IMR-90 (cell line): ENCODE measurements at regions not wholly inside any gene's neighbourhood (a gene's known extent, or its start where the extent isn't known, plus 50 kb on each side); places are given as distances from the start of the nearest gene placed in this dataset.

Experiments
- ATAC-seq: fragments of 200-7000 bp; cut with Tn5 transposase; 2 replicates; pipeline ENCODE4 v1.9.1; 2020; ENCODE audit warnings: low read depth, mild to moderate bottlenecking, moderate library complexity
- BruUV-seq: library from RNA; stranded (reverse); fragments of 400-500 nt; replicated peaks from 2 replicates; lab custom pipeline; 2021; lab: Mats Ljungman, UMichigan
- CTCF ChIA-PET: fragments of 300-600 bp; formaldehyde crosslinking; extraction: SDS; loops from one replicate; lab custom pipeline; 2021; ENCODE audit warnings: antibody characterized with exemption; lab: Yijun Ruan, JAX
- POLR2A ChIA-PET: fragments of 300-600 bp; sonication (Branson Sonifier 250); formaldehyde crosslinking; loops from one replicate; lab custom pipeline; 2022; ENCODE audit warnings: antibody characterized with exemption; ENCODE audit not compliant: unreplicated experiment; lab: Charles Lee
- DNase-seq: peaks from one replicate; pipeline ENCODE4 v3.0.0; 2013
- H2AFZ ChIP-seq: replicated peaks from 2 replicates; pipeline ENCODE3; 2013; ENCODE audit warnings: low read length, mild to moderate bottlenecking; ENCODE audit not compliant: poor library complexity
- H2AK5ac ChIP-seq: 2 replicates; pipeline ENCODE4 v1.6.1; 2013; ENCODE audit warnings: low read depth, low read length, inconsistent platforms
- H2AK9ac ChIP-seq: replicated peaks from 2 replicates; pipeline ENCODE3; 2013; ENCODE audit warnings: mild to moderate bottlenecking, low read depth, low read length, moderate library complexity; ENCODE audit not compliant: poor library complexity
- H2BK120ac ChIP-seq: 2 replicates; pipeline ENCODE4 v1.6.1; 2013; ENCODE audit warnings: low read depth, low read length, inconsistent platforms
- H2BK15ac ChIP-seq: 3 replicates; pipeline ENCODE4 v1.6.1; 2013; ENCODE audit warnings: low read depth, low read length, inconsistent platforms
- H2BK20ac ChIP-seq: 2 replicates; pipeline ENCODE4 v1.6.1; 2013; ENCODE audit warnings: low read depth, mild to moderate bottlenecking, inconsistent platforms, low read length, moderate library complexity
- H2BK5ac ChIP-seq: 2 replicates; pipeline ENCODE4 v1.6.1; 2013; ENCODE audit warnings: mild to moderate bottlenecking, low read depth, low read length, inconsistent platforms; ENCODE audit not compliant: poor library complexity, severe bottlenecking
- H3K14ac ChIP-seq: replicated peaks from 2 replicates; pipeline ENCODE4 v1.6.1; 2013; ENCODE audit warnings: low read depth, low read length, inconsistent platforms
- H3K18ac ChIP-seq: 2 replicates; pipeline ENCODE4 v1.6.1; 2013; ENCODE audit warnings: low read depth, low read length, control low read depth
- H3K23ac ChIP-seq: 2 replicates; pipeline ENCODE4 v1.6.1; 2013; ENCODE audit warnings: low read depth, low read length, inconsistent platforms
- H3K27ac ChIP-seq: 2 replicates; pipeline ENCODE4 v1.5.1; 2013; ENCODE audit warnings: mild to moderate bottlenecking, control low read depth, low read length; ENCODE audit not compliant: insufficient read depth
- H3K27me3 ChIP-seq: 2 replicates; pipeline ENCODE4 v1.6.1; 2013; ENCODE audit warnings: low read length; ENCODE audit not compliant: control insufficient read depth, insufficient read depth
- H3K36me3 ChIP-seq: 2 replicates; pipeline ENCODE4 v1.6.1; 2013; ENCODE audit warnings: low read length, mixed read lengths; ENCODE audit not compliant: control insufficient read depth, insufficient read depth
- H3K4ac ChIP-seq: 2 replicates; pipeline ENCODE4 v1.6.1; 2013; ENCODE audit warnings: low read depth, low read length, inconsistent platforms
- H3K4me1 ChIP-seq: 2 replicates; pipeline ENCODE4 v1.6.1; 2013; ENCODE audit warnings: low read length, mixed read lengths; ENCODE audit not compliant: control insufficient read depth, insufficient read depth
- H3K4me2 ChIP-seq: 2 replicates; pipeline ENCODE4 v1.6.1; 2013; ENCODE audit warnings: low read depth, mild to moderate bottlenecking, control low read depth, low read length, moderate library complexity
- H3K4me3 ChIP-seq: 2 replicates; pipeline ENCODE4 v1.5.1; 2013; ENCODE audit warnings: low read depth, mild to moderate bottlenecking, control low read depth, low read length, moderate library complexity; ENCODE audit not compliant: insufficient read depth
- H3K56ac ChIP-seq: 2 replicates; pipeline ENCODE4 v1.6.1; 2013; ENCODE audit warnings: low read length, inconsistent platforms; ENCODE audit not compliant: insufficient read depth; ENCODE audit errors: extremely low read depth
- H3K79me1 ChIP-seq, 2 experiments: 2 replicates each; pipeline ENCODE4 v1.6.1; 2013; ENCODE audit warnings: low read length in 2 of 2, inconsistent platforms in 1 of 2, low read depth in 1 of 2
- H3K9ac ChIP-seq: 2 replicates; pipeline ENCODE4 v1.6.1; 2013; ENCODE audit warnings: low read depth, low read length, control low read depth
- H3K9me1 ChIP-seq: 2 replicates; pipeline ENCODE4 v1.6.1; 2013; ENCODE audit warnings: low read length, inconsistent platforms; ENCODE audit not compliant: insufficient read depth
- H3K9me3 ChIP-seq: 2 replicates; pipeline ENCODE4 v1.6.1; 2013; ENCODE audit warnings: low read length; ENCODE audit not compliant: control insufficient read depth, insufficient read depth
- H4K20me1 ChIP-seq: 2 replicates; pipeline ENCODE4 v1.6.1; 2013; ENCODE audit warnings: low read length, inconsistent platforms; ENCODE audit not compliant: insufficient read depth
- H4K5ac ChIP-seq: 2 replicates; pipeline ENCODE4 v1.6.1; 2013; ENCODE audit warnings: mild to moderate bottlenecking, low read depth, low read length, control low read depth
- H4K8ac ChIP-seq, 2 experiments: 2 replicates each; pipeline ENCODE4 v1.6.1; 2013; ENCODE audit warnings: low read depth in 2 of 2, low read length in 2 of 2, control low read depth in 1 of 2, inconsistent platforms in 1 of 2
- H4K91ac ChIP-seq: 2 replicates; pipeline ENCODE4 v1.6.1; 2013; ENCODE audit warnings: low read depth, low read length, inconsistent platforms; ENCODE audit not compliant: insufficient read depth
- BHLHE40 ChIP-seq: fragments of 150-350 bp; IDR thresholded peaks from 2 replicates; pipeline ENCODE4 v1.6.1; 2016; ENCODE audit warnings: mild to moderate bottlenecking, low read depth, low read length
- CEBPB ChIP-seq: IDR thresholded peaks from 2 replicates; pipeline ENCODE4 v1.6.1; 2012; ENCODE audit warnings: low read depth, low read length, improper control_type of control experiment
- CHD1 ChIP-seq: IDR thresholded peaks from 2 replicates; pipeline ENCODE4 v1.6.1; 2012; ENCODE audit warnings: low read depth, low read length, improper control_type of control experiment
- CTCF ChIP-seq: conservative IDR thresholded peaks from 2 replicates; pipeline ENCODE4 v1.5.1; 2012; ENCODE audit warnings: mild to moderate bottlenecking, low read depth, low read length, improper control_type of control experiment
- FOS ChIP-seq: fragments of 150-350 bp; IDR thresholded peaks from 2 replicates; pipeline ENCODE4 v1.6.1; 2016; ENCODE audit warnings: low read depth, low read length
- MAFK ChIP-seq: IDR thresholded peaks from 2 replicates; pipeline ENCODE4 v1.6.1; 2012; ENCODE audit warnings: low read depth, low read length, improper control_type of control experiment
- MAZ ChIP-seq: IDR thresholded peaks from 2 replicates; pipeline ENCODE4 v1.6.1; 2012; ENCODE audit warnings: low read depth, mild to moderate bottlenecking, low read length, improper control_type of control experiment, moderate library complexity, borderline replicate concordance
- MXI1 ChIP-seq: IDR thresholded peaks from 2 replicates; pipeline ENCODE4 v1.6.1; 2012; ENCODE audit warnings: low read depth, mild to moderate bottlenecking, low read length, moderate library complexity, borderline replicate concordance
- NFE2L2 ChIP-seq: fragments of 150-350 bp; IDR thresholded peaks from 2 replicates; pipeline ENCODE4 v1.6.1; 2016; ENCODE audit warnings: low read depth, mild to moderate bottlenecking, low read length
- POLR2A ChIP-seq: IDR thresholded peaks from 2 replicates; pipeline ENCODE4 v1.6.1; 2012; ENCODE audit warnings: mild to moderate bottlenecking, low read depth, low read length
- RCOR1 ChIP-seq: IDR thresholded peaks from 2 replicates; pipeline ENCODE4 v1.6.1; 2012; ENCODE audit warnings: mild to moderate bottlenecking, low read length, improper control_type of control experiment; ENCODE audit not compliant: insufficient replicate concordance
- RFX5 ChIP-seq: IDR thresholded peaks from 2 replicates; pipeline ENCODE4 v1.8.0; 2012; ENCODE audit warnings: low read depth, mild to moderate bottlenecking, low read length, moderate library complexity
- SMC3 ChIP-seq: fragments of 150-350 bp; IDR thresholded peaks from 2 replicates; pipeline ENCODE4 v1.6.1; 2016; ENCODE audit warnings: low read depth, mild to moderate bottlenecking, antibody characterized with exemption, low read length, moderate library complexity
- WGBS, 2 experiments: methylation state at CpG; one replicate each; pipeline versions ENCODE4 v1.1.5 to v1.1.7; 2013; ENCODE audit warnings: missing lambda C conversion rate in 2 of 2; ENCODE audit not compliant: insufficient read length in 1 of 2; ENCODE audit errors: extremely low coverage in 2 of 2; 5-methylcytosine and 5-hydroxymethylcytosine counted together
- dilution Hi-C: fragments of 300-500 bp; cut with HindIII; formaldehyde crosslinking; loops from one replicate; pipeline ENCODE4 v1.14.3; 2018; ENCODE audit warnings: low sequenced_read_pairs; ENCODE audit not compliant: unreplicated experiment
- in situ Hi-C: fragments of 300-500 bp; cut with MboI; formaldehyde crosslinking; loops from 3 replicates; pipeline ENCODE4 v1.14.3; 2019; ENCODE audit warnings: low sequenced_read_pairs, inconsistent platforms, mixed read lengths
- intact Hi-C: fragments of 100-400 bp; cut with micrococcal nuclease; formaldehyde crosslinking; loops from 2 replicates; pipeline ENCODE4 v1.10.0; 2022
- TF ChIP-seq, protein P1 (sequence below): fragments of 150-350 bp; IDR thresholded peaks from 2 replicates; pipeline ENCODE4 v1.6.1; 2017; ENCODE audit warnings: mild to moderate bottlenecking, antibody characterized with exemption, low read length, low read depth
- TF ChIP-seq, protein P2 (sequence below): fragments of 150-350 bp; IDR thresholded peaks from 2 replicates; pipeline ENCODE4 v1.6.1; 2016; ENCODE audit warnings: low read depth, mild to moderate bottlenecking, low read length, moderate library complexity, borderline replicate concordance

DNA sequence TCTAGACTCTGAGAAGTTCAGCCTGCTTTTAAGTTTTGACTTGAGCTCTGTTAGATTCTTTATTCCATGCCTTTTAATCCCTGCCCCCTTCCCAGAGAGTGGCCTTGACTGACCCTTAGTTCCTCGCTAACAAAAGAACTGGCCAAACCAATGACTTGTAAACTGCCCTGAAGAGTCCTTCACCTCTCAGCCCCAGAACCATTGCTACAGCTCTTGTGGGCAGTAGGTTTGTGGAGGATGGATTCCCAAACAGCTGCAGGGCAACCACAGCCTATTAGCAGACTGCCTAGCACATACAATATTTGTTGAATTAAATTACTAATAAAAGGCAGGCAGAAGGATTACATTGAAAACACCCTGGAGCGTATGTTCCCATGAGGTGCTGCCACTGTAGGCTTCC lies 163.9 kb downstream of the MAIP1 start:
- no peak overlapping the region for H2AK9ac ChIP-seq
- H2BK5ac ChIP-seq, result no peak overlapping the region
- no peak overlapping the region for H4K5ac ChIP-seq
- H2BK120ac ChIP-seq, result no peak overlapping the region
- CTCF ChIA-PET, result no interaction called here
- H3K27ac ChIP-seq, result no peak overlapping the region
- no peak overlapping the region for H3K14ac ChIP-seq
- H4K20me1 ChIP-seq, result no peaks in the 10 kb centered on the region
- no peak overlapping the region for H3K18ac ChIP-seq
- H3K4ac ChIP-seq, result no peak overlapping the region
- H3K27me3 ChIP-seq, result peaks cover 3% of the 10 kb centered on the region; the same call in 1 of the 2 replicates
- TF ChIP-seq MXI1 (no peak), NFE2L2 (no peak), FOS (no peak), MAFK (no peak), SMC3 (no peak), CEBPB (no peak), POLR2A (no peak), CTCF (no peak), BHLHE40 (no peak), CHD1 (no peak), MAZ (no peak), RFX5 (no peak), RCOR1 (no peak)
- TF ChIP-seq, protein P1, sequence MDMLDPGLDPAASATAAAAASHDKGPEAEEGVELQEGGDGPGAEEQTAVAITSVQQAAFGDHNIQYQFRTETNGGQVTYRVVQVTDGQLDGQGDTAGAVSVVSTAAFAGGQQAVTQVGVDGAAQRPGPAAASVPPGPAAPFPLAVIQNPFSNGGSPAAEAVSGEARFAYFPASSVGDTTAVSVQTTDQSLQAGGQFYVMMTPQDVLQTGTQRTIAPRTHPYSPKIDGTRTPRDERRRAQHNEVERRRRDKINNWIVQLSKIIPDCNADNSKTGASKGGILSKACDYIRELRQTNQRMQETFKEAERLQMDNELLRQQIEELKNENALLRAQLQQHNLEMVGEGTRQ, result no peak
- TF ChIP-seq, protein P2, sequence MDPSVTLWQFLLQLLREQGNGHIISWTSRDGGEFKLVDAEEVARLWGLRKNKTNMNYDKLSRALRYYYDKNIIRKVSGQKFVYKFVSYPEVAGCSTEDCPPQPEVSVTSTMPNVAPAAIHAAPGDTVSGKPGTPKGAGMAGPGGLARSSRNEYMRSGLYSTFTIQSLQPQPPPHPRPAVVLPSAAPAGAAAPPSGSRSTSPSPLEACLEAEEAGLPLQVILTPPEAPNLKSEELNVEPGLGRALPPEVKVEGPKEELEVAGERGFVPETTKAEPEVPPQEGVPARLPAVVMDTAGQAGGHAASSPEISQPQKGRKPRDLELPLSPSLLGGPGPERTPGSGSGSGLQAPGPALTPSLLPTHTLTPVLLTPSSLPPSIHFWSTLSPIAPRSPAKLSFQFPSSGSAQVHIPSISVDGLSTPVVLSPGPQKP, result no peak
- POLR2A ChIA-PET, result no interaction called here
- H3K56ac ChIP-seq, result no peak overlapping the region
- no peak overlapping the region for H2BK15ac ChIP-seq
- intact Hi-C loops (no loop called here), in situ Hi-C loops (no loop called here), dilution Hi-C loops (no loop called here)
- H4K8ac ChIP-seq, result no peak overlapping the region
- H4K91ac ChIP-seq, result no peak overlapping the region
- BruUV-seq, result no TSS peak
- no peaks in the 10 kb centered on the region for H3K4me1 ChIP-seq
- no peak overlapping the region for H3K23ac ChIP-seq
- H3K4me2 ChIP-seq, result no peak overlapping the region
- ATAC-seq, result no peak
- H3K79me1 ChIP-seq, result no peaks in the 10 kb centered on the region
- H3K4me3 ChIP-seq, result no peak overlapping the region
- no CpG with 5 or more reads among the region's 2 CpGs for WGBS, 2 experiments
- H2AK5ac ChIP-seq, result no peak overlapping the region
- H2AFZ ChIP-seq, result no peak overlapping the region
- H3K9me1 ChIP-seq, result no peaks in the 10 kb centered on the region
- no peaks in the 10 kb centered on the region for H3K36me3 ChIP-seq
- no peak overlapping the region for H3K9ac ChIP-seq
- H2BK20ac ChIP-seq, result no peak overlapping the region
- no peaks in the 10 kb centered on the region for H3K9me3 ChIP-seq
- no peak for DNase-seq
